GM19351 (cell line): ENCODE measurements at regions not wholly inside any gene's neighbourhood (a gene's known extent, or its start where the extent isn't known, plus 50 kb on each side); places are given as distances from the start of the nearest gene placed in this dataset.

Experiments
- ATAC-seq: cut with Tn5 transposase; IDR thresholded peaks from one replicate; pipeline ENCODE4 v1.9.1; 2021; ENCODE audit warnings: mild to moderate bottlenecking, moderate library complexity; ENCODE audit not compliant: unreplicated experiment

- ATAC-seq = no peak
These were observed 942.2 kb downstream of the REEP3 start for GRCh38 chr10:64463406-64463805.

DNA sequence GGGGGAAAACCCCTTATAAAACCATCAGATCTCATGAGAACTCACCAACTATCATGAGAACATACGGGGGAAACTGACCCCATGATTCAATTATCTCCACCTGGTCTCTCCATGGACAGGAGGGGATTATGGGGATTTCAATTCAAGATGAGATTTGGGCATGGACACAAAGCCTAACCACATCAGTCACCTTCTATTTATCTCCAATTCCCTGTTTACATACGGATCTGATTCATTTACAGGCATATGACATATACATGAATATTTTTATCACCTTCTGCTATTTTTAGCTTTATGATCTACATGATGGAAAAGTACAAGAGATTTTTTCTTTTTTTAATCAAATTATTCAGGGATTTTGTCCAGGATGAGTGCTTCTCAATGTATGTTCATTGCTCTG, 944.5 kb downstream of the REEP3 start:
- no peak for ATAC-seq

GRCh38 chr10:64468219-64468618, 947.0 kb downstream of the REEP3 start:
- ATAC-seq = no peak

- ATAC-seq = no peak
These were observed 955.3 kb downstream of the REEP3 start for GRCh38 chr10:64476506-64476905.

- no peak for ATAC-seq
These were observed 956.6 kb downstream of the REEP3 start for GRCh38 chr10:64477791-64478190.

GRCh38 chr10:64484811-64485330, 963.7 kb downstream of the REEP3 start:
- ATAC-seq = no peak

- no peak for ATAC-seq
These were observed 964.9 kb downstream of the REEP3 start for GRCh38 chr10:64486149-64486548.

DNA sequence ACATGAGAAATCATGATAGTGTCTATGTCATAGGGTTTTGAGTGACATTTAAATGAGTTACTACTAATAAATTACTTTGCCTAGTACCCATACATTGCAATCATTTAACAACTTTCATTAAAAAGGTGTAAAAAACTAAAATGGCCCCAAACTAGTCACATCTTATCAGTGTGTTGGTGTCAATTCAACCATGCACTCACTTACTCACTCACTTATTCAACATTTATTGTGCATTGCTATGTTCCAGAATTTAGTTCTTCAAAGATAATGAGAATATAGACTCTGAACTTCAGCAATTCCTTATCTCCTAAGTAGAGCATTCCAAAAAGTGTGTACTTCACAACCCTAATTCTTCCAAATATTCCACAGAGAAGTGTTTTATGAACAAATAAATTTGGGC, 965.7 kb downstream of the REEP3 start:
- no peak for ATAC-seq

DNA sequence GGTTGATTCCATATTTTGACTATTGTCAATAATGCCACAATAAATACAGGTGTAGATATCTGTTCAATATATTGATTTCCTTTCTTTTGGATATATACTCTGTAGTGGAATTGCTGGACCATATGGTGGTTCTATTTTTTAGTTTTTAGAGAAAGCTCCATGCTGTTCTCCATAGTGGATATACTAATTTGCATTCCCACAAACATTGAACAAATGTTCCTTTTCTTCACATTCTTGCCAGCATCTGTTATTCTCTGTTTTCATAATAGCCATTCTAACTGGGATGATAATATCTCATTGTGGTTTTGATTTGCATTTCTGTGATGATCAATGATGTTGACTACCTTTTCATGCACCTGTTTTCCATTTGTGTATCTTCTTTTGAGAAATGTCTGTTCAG, 973.7 kb downstream of the REEP3 start:
- no peak for ATAC-seq

DNA sequence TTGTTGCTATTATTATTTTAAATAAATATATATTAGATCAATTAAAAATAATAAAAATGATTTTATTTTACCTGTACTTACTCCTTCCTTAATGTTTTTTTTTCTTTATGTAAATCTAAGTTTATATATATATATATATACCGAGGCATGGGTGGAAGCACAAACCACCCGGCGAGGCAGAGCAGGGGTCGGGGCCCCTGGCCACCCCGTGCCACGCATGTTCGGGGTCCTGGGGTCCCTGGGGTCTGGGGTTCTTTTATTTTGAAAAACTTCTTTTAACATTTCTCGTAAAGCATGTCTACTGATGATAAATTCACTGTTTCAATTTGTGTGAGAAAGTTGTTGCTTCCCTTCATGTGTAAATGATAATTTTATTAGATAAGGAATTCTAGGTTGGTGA, 976.1 kb downstream of the REEP3 start:
- no peak for ATAC-seq

- ATAC-seq = no peak
These were observed 980.6 kb downstream of the REEP3 start for GRCh38 chr10:64501807-64502206.

GRCh38 chr10:64502936-64503335, 981.7 kb downstream of the REEP3 start:
- ATAC-seq = no peak

- ATAC-seq = no peak
These were observed 982.2 kb downstream of the REEP3 start for GRCh38 chr10:64503429-64503828.

DNA sequence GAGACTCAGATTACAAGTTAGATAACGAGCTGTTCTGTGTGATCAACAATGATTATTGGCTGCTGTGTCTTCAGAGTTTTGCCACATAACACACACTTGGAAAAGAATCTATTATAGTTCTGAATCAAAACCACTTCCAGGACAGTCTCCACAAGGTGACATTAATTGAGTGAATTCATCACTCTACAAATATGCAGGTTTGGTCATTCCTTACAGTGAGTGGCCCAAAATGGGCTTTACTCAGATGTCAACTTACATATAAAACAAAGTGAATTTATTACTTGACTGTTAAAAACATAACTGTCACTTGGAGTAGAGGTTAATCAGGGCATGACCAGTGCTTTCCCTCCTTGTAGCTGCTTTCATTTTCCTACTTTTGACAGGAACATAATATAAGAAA, 984.3 kb downstream of the REEP3 start:
- no peak for ATAC-seq

DNA sequence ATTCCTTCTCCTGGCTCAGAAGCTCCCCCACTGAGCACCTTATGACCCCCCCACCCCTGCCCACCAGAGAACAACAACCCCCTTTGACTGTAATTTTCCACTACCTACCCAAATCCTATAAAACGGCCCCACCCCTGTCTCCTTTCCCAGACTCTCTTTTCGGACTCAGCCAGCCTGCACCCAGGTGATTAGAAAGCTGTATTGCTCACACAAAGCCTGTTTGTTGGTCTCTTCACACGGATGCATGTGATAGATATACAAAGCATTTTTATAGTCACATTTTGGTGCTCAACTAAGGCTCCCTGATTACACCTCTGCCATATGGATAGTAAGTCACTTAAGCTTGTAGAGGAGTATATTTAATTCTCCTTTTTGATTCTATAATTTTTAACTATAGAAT, 985.8 kb downstream of the REEP3 start:
- no peak for ATAC-seq

DNA sequence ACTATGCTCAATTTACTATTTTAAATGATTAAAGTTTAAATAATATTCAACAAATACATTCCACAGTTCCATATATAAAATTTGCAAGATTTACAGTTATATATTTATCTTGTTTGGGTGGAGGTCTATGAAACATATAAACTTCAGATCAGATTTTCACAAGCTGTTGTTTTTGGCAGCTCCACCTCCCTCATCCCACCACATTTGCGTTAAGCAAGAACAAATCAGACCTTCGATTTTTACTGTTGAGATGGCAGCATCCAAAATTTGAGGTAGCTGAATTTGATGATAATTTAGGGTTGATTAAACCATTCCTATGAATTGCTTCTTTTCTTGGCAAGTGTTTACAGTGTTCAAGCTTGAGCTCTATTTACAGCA, 986.4 kb downstream of the REEP3 start:
- no peak for ATAC-seq

GRCh38 chr10:64508029-64508661, 986.9 kb downstream of the REEP3 start:
- ATAC-seq = no peak

- no peak for ATAC-seq
These were observed 994.9 kb downstream of the REEP3 start for GRCh38 chr10:64515970-64516699.

GRCh38 chr10:64518456-64518855, 997.3 kb downstream of the REEP3 start:
- no peak for ATAC-seq

DNA sequence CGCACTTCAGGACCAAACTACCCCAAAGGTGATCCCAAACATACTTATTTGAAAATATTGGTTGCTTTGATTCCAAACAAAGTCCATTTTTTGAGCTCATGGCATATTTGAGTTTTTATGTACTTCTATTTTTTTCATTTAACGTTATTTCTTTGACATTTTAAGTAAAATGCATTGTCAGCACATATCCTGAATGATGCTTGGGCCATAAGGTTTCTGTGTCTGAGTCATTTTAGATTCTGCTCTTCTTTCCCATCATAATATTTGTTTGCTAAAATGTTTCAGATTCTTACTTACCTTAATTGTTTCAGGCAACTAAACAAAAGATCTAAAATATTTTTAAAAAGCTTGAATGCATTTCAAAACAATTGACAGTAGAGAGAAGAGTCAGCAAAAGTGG, 998.2 kb downstream of the REEP3 start:
- no peak for ATAC-seq

DNA sequence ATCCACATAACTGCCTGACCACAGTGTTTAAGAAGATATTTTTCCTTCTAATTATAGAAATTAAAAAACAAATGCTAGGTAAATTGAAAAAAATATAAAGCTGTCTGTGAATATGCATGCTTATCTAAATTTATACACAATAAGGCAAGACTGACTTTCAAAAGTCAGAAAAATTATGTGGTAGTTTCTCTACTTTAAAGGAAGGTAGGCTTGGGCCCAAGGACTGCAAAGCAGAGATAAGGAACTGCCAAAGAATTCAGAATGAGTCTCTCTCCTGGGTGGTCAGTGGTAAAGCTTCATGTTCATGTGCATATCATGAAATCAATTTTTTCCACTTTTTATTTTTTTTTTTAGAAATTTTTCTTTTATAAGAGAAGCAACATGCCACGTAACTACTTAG, 998.6 kb downstream of the REEP3 start:
- ATAC-seq = no peak

- no peak for ATAC-seq
These were observed 1002.0 kb downstream of the REEP3 start for GRCh38 chr10:64523065-64523759.
